H1 (cell line): ENCODE measurements at regions not wholly inside any gene's neighbourhood (a gene's known extent, or its start where the extent isn't known, plus 50 kb on each side); places are given as distances from the start of the nearest gene placed in this dataset.

ENCODE experiments used
- CHD2 ChIP-seq: IDR thresholded peaks from 2 replicates; pipeline ENCODE4 v1.6.1; 2012; ENCODE audit warnings: low read length, improper control_type of control experiment
- FOSL1 ChIP-seq: IDR thresholded peaks from 2 replicates; pipeline ENCODE4 v1.6.1; 2011; ENCODE audit warnings: mild to moderate bottlenecking, low read depth, low read length, moderate library complexity; ENCODE audit not compliant: insufficient read depth
- KDM4A ChIP-seq: IDR thresholded peaks from one replicate; pipeline ENCODE4 v1.7.1; 2012; ENCODE audit warnings: low read depth, mild to moderate bottlenecking, moderate library complexity, low read length, inconsistent platforms; ENCODE audit not compliant: severe bottlenecking
- RNF2 ChIP-seq: fragments of 200-900, 300-1000 bp; sonication (generic); IDR thresholded peaks from 2 replicates; pipeline ENCODE4 v1.7.1; 2016; ENCODE audit warnings: borderline replicate concordance, low read depth, mild to moderate bottlenecking, antibody characterized with exemption, low read length; ENCODE audit not compliant: poor library complexity, severe bottlenecking; ENCODE audit errors: missing control alignments
- SIX5 ChIP-seq: IDR thresholded peaks from 2 replicates; pipeline ENCODE4 v1.6.1; 2011; ENCODE audit warnings: mild to moderate bottlenecking, low read depth, low read length
- TBP ChIP-seq: IDR thresholded peaks from 2 replicates; pipeline ENCODE4 v1.6.1; 2011; ENCODE audit warnings: low read depth, low read length, improper control_type of control experiment

DNA sequence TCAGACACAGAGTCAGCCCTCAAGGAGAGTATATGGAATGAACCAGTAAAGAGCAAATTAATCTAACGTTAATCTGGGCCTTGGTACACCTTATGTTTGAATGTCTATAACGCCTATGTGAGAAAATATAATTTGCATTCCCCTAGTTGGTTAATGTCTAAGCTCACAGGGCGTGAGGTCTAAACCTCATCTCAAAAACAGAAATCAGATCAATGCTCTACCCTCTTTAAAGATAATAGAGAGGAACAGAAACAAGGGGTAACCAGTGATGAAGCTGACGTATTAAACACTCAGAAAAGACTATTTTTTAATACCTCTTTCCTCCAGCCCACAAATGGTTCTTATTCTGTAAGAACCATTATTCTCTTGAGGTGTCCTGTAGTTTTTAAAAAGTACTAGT is 369.2 kb upstream of the NOCT start (continued):
- no peak for TF ChIP-seq SIX5
- TF ChIP-seq CHD2, result no peak
- TF ChIP-seq KDM4A, result no peak
- TF ChIP-seq TBP, result no peak
- TF ChIP-seq RNF2, result no peak
- TF ChIP-seq FOSL1, result no peak
